OCI-LY1 (cell line): ENCODE measurements at regions not wholly inside any gene's neighbourhood (a gene's known extent, or its start where the extent isn't known, plus 50 kb on each side); places are given as distances from the start of the nearest gene placed in this dataset.

Source experiments
- H2AFZ ChIP-seq: fragments of 200-600 bp; sonication (generic), shearing (Covaris generic); 2 replicates; pipeline ENCODE4 v1.6.0; 2014; ENCODE audit warnings: antibody characterized with exemption, mild to moderate bottlenecking, low read length
- H3F3A ChIP-seq: fragments of 200-600 bp; sonication (generic), shearing (Covaris generic); 2 replicates; pipeline ENCODE4 v1.6.0; 2014; ENCODE audit warnings: mild to moderate bottlenecking, antibody characterized with exemption, low read length, moderate library complexity; ENCODE audit not compliant: insufficient read depth
- H3K27ac ChIP-seq: fragments of 200-600 bp; sonication (generic); 2 replicates; pipeline ENCODE4 v1.5.1; 2014; ENCODE audit warnings: low read length, mixed run types, mild to moderate bottlenecking, low read depth; ENCODE audit not compliant: poor library complexity, severe bottlenecking
- H3K27me3 ChIP-seq: fragments of 200-600 bp; sonication (generic); 2 replicates; pipeline ENCODE4 v1.6.0; 2014; ENCODE audit warnings: antibody characterized with exemption, mild to moderate bottlenecking, low read length, moderate library complexity; ENCODE audit not compliant: insufficient read depth
- H3K36me3 ChIP-seq: fragments of 200-600 bp; sonication (generic); 2 replicates; pipeline ENCODE4 v1.6.1; 2014; ENCODE audit warnings: mild to moderate bottlenecking, antibody characterized with exemption, low read length, moderate library complexity, mixed read lengths; ENCODE audit not compliant: insufficient read depth
- H3K4me1 ChIP-seq: fragments of 200-600 bp; sonication (generic); 2 replicates; pipeline ENCODE4 v1.5.1; 2014; ENCODE audit warnings: mild to moderate bottlenecking, low read length, moderate library complexity; ENCODE audit not compliant: insufficient read depth, severe bottlenecking
- H3K4me2 ChIP-seq: fragments of 200-600 bp; sonication (generic), shearing (Covaris generic); 2 replicates; pipeline ENCODE4 v1.6.1; 2014; ENCODE audit warnings: low read length
- H3K4me3 ChIP-seq: fragments of 200-600 bp; sonication (generic); 2 replicates; pipeline ENCODE4 v1.5.1; 2014; ENCODE audit warnings: low read length, low read depth, mild to moderate bottlenecking, mixed read lengths; ENCODE audit not compliant: poor library complexity, severe bottlenecking
- H3K79me2 ChIP-seq: fragments of 200-600 bp; shearing (Covaris generic); 2 replicates; pipeline ENCODE4 v1.6.1; 2016; ENCODE audit warnings: mixed run types, low read length, mixed read lengths; ENCODE audit not compliant: insufficient read depth
- H3K9ac ChIP-seq: fragments of 200-600 bp; sonication (generic), shearing (Covaris generic); 2 replicates; pipeline ENCODE4 v1.6.1; 2014; ENCODE audit warnings: mild to moderate bottlenecking, low read length, mixed read lengths
- H3K9me2 ChIP-seq: fragments of 200-600 bp; sonication (generic), shearing (Covaris generic); 2 replicates; pipeline ENCODE4 v1.6.1; 2014; ENCODE audit warnings: low read depth, mild to moderate bottlenecking, low read length, mixed read lengths
- H3K9me3 ChIP-seq: fragments of 200-600 bp; shearing (Covaris generic); 2 replicates; pipeline ENCODE4 v1.6.1; 2014; ENCODE audit warnings: low read length, mixed read lengths
- H4K20me1 ChIP-seq: fragments of 200-600 bp; sonication (generic), shearing (Covaris generic); 2 replicates; pipeline ENCODE4 v1.6.0; 2016; ENCODE audit warnings: mild to moderate bottlenecking, low read length; ENCODE audit not compliant: insufficient read depth
- EZH2 ChIP-seq: fragments of 200-600 bp; sonication (generic), shearing (Covaris generic); IDR thresholded peaks from 2 replicates; pipeline ENCODE4 v1.8.0; 2017; ENCODE audit warnings: borderline replicate concordance, mixed run types, mild to moderate bottlenecking, antibody characterized with exemption, low read length, moderate library complexity, mixed read lengths
- TF ChIP-seq, protein P1 (sequence below): fragments of 200-600 bp; sonication (generic), shearing (Covaris generic); IDR thresholded peaks from 2 replicates; pipeline ENCODE4 v1.5.1; 2017; ENCODE audit warnings: mild to moderate bottlenecking, antibody characterized with exemption, low read length, moderate library complexity, mixed read lengths

DNA sequence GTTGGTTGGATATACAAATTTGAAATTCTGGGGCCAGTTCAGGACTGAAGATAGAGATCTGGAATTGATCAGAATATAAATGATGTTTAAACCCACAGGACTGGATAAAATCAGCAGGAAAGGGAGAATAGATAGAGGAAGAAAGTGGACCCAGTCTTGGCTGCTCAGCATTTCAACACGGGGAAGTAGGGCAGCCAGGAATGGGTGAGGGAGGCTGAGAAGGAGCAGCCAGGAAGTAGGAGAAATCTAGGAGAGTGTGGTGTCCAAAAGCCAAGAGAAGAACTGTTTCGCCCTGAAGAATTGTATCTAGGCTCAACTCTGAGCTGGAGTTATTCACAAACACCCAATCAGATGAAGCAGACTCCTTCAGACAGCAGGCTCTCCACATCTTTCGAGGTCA is 197.9 kb downstream of the CDCA7 start:
- Histone ChIP-seq H3K4me3 (no peak overlapping the region), H2AFZ (no peak overlapping the region), H3K9ac (no peak overlapping the region), H3K4me1 (no peaks in the 10 kb centered on the region), H3K27ac (no peak overlapping the region), H3K27me3 (no peaks in the 10 kb centered on the region; the same call in 1 of the 2 replicates), H3F3A (no peaks in the 10 kb centered on the region), H3K4me2 (no peak overlapping the region), H3K36me3 (no peaks in the 10 kb centered on the region), H3K79me2 (no peaks in the 10 kb centered on the region), H3K9me3 (no peaks in the 10 kb centered on the region), H3K9me2 (no peaks in the 10 kb centered on the region), H4K20me1 (no peaks in the 10 kb centered on the region)
- TF ChIP-seq, protein P1, sequence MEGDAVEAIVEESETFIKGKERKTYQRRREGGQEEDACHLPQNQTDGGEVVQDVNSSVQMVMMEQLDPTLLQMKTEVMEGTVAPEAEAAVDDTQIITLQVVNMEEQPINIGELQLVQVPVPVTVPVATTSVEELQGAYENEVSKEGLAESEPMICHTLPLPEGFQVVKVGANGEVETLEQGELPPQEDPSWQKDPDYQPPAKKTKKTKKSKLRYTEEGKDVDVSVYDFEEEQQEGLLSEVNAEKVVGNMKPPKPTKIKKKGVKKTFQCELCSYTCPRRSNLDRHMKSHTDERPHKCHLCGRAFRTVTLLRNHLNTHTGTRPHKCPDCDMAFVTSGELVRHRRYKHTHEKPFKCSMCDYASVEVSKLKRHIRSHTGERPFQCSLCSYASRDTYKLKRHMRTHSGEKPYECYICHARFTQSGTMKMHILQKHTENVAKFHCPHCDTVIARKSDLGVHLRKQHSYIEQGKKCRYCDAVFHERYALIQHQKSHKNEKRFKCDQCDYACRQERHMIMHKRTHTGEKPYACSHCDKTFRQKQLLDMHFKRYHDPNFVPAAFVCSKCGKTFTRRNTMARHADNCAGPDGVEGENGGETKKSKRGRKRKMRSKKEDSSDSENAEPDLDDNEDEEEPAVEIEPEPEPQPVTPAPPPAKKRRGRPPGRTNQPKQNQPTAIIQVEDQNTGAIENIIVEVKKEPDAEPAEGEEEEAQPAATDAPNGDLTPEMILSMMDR: no peak
- no peak for TF ChIP-seq EZH2

DNA sequence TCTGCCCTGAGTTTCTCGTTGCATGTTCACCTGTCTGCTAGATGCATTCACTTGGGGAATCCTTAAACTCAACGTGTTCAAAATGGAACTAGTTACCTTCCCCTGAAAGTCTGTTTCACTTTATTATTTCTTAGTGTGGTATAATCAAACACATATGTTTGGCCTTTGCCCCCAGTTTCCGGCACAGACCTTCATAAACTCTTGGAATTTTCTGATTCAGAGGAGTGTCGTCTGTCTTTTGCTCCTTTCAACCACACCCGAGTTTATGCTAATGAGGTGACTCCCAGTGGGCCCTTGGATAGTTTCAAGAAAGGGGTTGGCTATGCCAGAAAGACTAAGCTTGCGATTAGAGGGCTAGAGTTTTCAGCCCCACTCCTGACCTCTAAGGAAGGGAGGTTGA is 198.9 kb downstream of the CDCA7 start:
- TF ChIP-seq, protein P1: no peak
- TF ChIP-seq EZH2: no peak
- Histone ChIP-seq H3K4me1 (no peaks in the 10 kb centered on the region), H3K4me2 (no peak overlapping the region), H3F3A (no peaks in the 10 kb centered on the region), H3K4me3 (no peak overlapping the region), H2AFZ (no peak overlapping the region), H3K79me2 (no peaks in the 10 kb centered on the region), H4K20me1 (no peaks in the 10 kb centered on the region), H3K27ac (no peak overlapping the region), H3K9me2 (no peaks in the 10 kb centered on the region), H3K36me3 (no peaks in the 10 kb centered on the region), H3K9me3 (no peaks in the 10 kb centered on the region), H3K27me3 (no peaks in the 10 kb centered on the region; the same call in 1 of the 2 replicates), H3K9ac (no peak overlapping the region)

DNA sequence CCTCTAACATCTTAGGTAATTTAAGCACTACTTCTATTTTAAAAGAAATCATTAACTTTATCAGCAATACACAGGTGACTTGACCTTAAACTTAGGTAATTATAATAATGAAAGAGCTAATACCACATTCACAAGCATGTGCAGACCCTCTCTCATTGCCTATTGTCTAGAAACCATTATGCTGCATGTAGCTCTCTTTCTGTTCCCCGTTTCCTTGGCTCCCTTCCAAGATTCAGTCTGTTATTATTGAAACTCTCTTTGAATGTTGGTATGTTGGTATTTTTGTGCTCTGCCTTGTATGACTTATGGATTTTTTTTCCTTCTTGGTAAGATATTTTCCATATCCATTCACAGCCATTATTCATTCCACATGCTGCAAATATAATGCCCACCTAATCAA is 201.2 kb downstream of the CDCA7 start:
- H3K27me3 ChIP-seq: no peaks in the 10 kb centered on the region
- no peaks in the 10 kb centered on the region for H3K9me3 ChIP-seq
- H3K4me2 ChIP-seq: no peak overlapping the region

More for the DNA sequence above, 201.2 kb downstream of the CDCA7 start:
- no peak overlapping the region for H3K9ac ChIP-seq
- H3K36me3 ChIP-seq: no peaks in the 10 kb centered on the region
- H4K20me1 ChIP-seq: no peaks in the 10 kb centered on the region
- H3K9me2 ChIP-seq: no peaks in the 10 kb centered on the region
- no peak for TF ChIP-seq EZH2
- TF ChIP-seq, protein P1: no peak
- H3K4me1 ChIP-seq: no peaks in the 10 kb centered on the region
- no peaks in the 10 kb centered on the region for H3K79me2 ChIP-seq
- no peaks in the 10 kb centered on the region for H3F3A ChIP-seq
- H3K27ac ChIP-seq: no peak overlapping the region
- H3K4me3 ChIP-seq: no peak overlapping the region
- H2AFZ ChIP-seq: no peak overlapping the region
